C4-2B (cell line): ENCODE measurements at regions not wholly inside any gene's neighbourhood (a gene's known extent, or its start where the extent isn't known, plus 50 kb on each side); places are given as distances from the start of the nearest gene placed in this dataset.

ENCODE experiments used
- H3K27ac ChIP-seq: fragments of 450-650 bp; 2 replicates; pipeline ENCODE4 v1.5.1; 2017
- CTCF ChIP-seq: fragments of 450-650 bp; conservative IDR thresholded peaks from 2 replicates; pipeline ENCODE4 v1.5.1; 2017; ENCODE audit warnings: mild to moderate bottlenecking
- ZFX ChIP-seq: fragments of 450-650 bp; IDR thresholded peaks from 2 replicates; pipeline ENCODE4 v1.6.1; 2017

DNA sequence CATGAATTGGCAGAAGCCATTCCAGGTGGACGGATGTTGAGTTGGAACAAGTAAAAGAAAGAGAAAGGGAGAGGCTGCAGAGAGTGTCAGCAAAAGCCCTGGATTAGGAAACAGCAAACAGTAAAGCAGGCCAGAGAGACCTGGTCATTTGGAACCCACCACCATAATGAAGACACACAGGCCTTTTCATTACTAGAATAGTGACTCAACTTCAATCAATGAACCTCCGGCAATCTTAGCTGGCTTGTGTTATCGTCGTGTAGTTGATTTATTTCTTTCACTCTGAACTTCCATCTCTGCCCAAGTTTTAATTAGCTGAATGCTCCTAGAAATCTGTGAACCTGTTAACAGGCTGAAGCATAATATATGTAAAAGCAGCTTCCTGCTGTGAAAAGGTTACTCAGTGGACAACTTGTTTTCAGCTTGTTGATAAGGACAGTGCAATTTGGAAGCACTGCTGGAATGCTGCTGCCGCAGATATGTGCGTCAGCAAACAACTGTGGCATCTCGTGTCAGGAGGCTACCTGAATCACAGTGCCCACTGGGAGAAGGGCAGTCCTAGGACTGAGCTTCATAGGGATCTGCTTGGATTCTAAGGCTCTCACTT is 68.8 kb downstream of the SPANXN4 start:
- H3K27ac ChIP-seq, result no peak overlapping the region
- no peak for TF ChIP-seq CTCF
- no peak for TF ChIP-seq ZFX
